ENCODE measurements at regions not wholly inside any gene's neighbourhood (a gene's known extent, or its start where the extent isn't known, plus 50 kb on each side); places are given as distances from the start of the nearest gene placed in this dataset.

DNA sequence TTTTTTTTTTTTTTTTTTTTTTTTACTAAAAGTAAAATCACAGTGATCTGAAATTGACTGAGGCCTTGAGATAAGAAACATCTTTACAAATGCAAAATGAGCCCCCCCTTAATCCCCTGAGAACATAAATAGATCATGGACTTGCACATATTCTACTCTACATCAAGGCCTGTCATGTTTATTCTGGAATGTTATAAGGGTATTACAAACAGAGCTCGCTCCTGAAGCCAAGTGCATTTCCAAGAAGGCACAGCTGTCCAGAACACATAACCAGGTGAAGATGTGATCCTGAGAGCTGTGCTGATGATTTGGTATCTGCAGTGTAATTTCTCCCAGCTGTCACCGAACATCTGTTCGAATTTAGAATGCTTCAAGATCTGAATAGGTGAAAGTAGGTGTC, 384.5 kb downstream of the GPAT3 start:
- TF ChIP-seq GATA3 (IDR thresholded peaks at IDR 0.05; ENCODE audit: low read depth, low read length) (no peak), GATA2 (IDR thresholded peaks at IDR 0.05; ENCODE audit: low read depth, low read length) (no peak)

Measured in SH-SY5Y (cell line).